GM10248 (cell line): ENCODE measurements at regions not wholly inside any gene's neighbourhood (a gene's known extent, or its start where the extent isn't known, plus 50 kb on each side); places are given as distances from the start of the nearest gene placed in this dataset.

Source experiments
- CTCF ChIA-PET: fragments of 300-600 bp; sonication (Branson Sonifier 250); formaldehyde crosslinking; extraction: SDS; loops from one replicate; lab custom pipeline; 2021; ENCODE audit warnings: antibody characterized with exemption; lab: Yijun Ruan, JAX
- POLR2A ChIA-PET: fragments of 350-650 bp; sonication (Branson Sonifier 250); formaldehyde crosslinking; extraction: SDS; loops from one replicate; lab custom pipeline; 2020; ENCODE audit warnings: antibody characterized with exemption; lab: Yijun Ruan, JAX
- DNase-seq: peaks from one replicate; pipeline ENCODE4 v3.0.0; 2012; ENCODE audit errors: extremely low spot score
- TF ChIP-seq, protein P1 (sequence below): IDR thresholded peaks from 2 replicates; pipeline ENCODE4 v1.5.1; 2012; ENCODE audit warnings: mild to moderate bottlenecking, low read depth; ENCODE audit errors: extremely low read depth, missing control alignments, control extremely low read depth

DNA sequence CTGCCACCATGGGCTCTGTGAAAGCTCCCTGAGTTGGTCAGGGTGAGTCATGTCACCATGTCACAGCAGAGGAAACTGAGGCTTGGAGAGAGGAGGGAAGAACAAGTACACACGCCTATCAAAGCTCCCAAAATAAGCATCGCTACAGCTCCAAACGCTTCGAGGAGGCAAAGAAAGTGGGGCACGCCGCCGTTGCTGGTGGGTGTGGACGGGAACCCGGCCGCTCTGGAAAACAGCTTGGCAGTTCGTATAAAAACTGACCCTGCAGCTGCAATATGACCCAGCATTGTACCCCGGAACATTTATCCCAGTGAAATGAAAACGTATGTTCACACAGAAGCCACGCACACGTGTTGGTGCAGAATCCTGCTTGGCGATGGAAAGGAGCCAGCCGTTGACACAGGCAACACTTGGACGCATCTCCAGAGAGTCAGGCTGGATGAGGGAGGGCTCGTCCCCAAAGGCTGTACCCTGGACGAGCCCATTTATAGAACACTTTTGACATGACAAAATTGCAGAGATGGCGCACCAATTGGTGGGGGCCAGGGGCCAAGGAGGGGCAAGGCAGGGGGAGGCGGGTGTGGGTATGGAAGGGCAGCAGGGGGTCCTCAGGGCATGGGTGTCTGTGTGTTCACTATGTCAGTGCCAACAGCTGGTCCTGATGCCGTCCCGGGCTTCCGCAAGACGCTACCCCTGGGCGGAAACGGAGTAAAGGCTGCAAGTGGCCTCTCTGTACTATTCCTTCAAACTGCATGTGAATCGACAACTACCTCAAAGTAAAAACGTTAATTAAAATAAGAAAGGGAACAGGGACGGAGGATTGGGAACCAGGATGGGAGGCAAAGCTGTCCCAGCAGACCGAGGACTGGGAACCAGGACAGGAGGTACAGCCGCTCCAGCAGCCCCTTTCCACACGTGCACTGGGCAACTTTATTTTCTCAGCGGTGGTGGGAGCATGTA is 173.0 kb downstream of the OLFM1 start:
- TF ChIP-seq, protein P1, sequence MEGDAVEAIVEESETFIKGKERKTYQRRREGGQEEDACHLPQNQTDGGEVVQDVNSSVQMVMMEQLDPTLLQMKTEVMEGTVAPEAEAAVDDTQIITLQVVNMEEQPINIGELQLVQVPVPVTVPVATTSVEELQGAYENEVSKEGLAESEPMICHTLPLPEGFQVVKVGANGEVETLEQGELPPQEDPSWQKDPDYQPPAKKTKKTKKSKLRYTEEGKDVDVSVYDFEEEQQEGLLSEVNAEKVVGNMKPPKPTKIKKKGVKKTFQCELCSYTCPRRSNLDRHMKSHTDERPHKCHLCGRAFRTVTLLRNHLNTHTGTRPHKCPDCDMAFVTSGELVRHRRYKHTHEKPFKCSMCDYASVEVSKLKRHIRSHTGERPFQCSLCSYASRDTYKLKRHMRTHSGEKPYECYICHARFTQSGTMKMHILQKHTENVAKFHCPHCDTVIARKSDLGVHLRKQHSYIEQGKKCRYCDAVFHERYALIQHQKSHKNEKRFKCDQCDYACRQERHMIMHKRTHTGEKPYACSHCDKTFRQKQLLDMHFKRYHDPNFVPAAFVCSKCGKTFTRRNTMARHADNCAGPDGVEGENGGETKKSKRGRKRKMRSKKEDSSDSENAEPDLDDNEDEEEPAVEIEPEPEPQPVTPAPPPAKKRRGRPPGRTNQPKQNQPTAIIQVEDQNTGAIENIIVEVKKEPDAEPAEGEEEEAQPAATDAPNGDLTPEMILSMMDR, result no peak
- ChIA-PET CTCF (no interaction called here), POLR2A (no interaction called here)
- DNase-seq, result no peak

DNA sequence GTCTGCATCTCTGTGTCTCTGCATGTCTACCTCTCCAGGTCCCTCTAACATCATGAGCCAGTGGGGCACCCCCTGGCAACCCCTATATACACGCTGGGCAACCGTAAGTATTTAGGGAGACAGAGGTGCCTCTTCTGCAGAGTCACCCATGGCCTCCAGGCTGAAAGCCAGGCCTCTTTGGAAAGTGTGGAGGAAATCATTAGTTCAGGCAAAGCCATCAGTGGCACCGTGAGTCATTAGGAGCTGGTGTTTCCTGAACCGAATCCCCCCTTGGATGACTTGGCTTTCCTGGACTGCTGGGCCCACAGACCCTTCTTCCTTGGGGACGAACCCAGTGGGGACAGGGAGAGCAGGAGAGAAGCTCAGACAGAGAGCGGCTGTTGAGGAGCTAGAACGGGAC is 174.8 kb downstream of the OLFM1 start:
- no peak for DNase-seq
- TF ChIP-seq, protein P1, result no peak
- POLR2A ChIA-PET, result no interaction called here
- CTCF ChIA-PET, result no interaction called here

DNA sequence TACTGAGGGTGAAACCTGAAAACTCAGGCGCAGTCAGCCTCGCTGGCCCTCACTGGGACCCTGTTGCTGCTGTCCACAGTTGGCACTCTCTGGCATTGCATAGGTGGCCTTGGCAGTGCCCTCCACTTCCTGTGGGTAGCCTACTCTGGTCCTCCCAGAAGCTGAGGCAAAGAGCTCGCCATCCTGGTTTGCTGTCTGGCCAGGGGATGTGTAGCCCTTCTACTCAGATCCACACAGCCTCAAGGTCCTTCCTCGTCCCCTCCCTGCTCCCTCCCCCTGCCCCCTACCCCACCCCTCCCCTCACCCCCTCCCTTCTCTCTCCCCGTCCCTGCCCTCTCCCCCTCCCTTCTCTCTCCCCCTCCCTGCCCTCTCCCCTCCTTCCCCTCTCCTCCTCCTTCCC is 176.0 kb downstream of the OLFM1 start:
- POLR2A ChIA-PET, result no interaction called here
- CTCF ChIA-PET, result no interaction called here
- TF ChIP-seq, protein P1, result no peak
- DNase-seq, result no peak

DNA sequence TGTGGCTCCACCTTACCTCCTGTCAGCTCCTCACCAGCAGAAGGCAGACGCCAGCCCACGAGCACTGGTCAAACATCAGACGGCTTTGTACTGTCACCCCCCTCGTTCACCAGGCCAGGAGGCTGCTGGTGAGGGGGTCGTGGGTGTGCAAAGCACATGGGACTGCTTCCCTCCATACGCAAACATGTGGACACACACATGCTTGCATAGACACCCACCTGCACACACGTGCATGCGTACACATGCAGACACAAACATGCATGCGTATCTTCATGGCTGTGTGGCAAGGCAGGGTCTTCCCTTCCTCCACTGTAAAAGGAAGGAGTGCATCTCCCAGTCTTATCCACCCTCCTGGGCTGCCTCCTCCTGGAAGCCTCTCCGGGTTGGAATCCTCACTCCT is 178.5 kb downstream of the OLFM1 start:
- CTCF ChIA-PET, result no interaction called here
- POLR2A ChIA-PET, result no interaction called here
- DNase-seq, result no peak
- TF ChIP-seq, protein P1, result no peak

DNA sequence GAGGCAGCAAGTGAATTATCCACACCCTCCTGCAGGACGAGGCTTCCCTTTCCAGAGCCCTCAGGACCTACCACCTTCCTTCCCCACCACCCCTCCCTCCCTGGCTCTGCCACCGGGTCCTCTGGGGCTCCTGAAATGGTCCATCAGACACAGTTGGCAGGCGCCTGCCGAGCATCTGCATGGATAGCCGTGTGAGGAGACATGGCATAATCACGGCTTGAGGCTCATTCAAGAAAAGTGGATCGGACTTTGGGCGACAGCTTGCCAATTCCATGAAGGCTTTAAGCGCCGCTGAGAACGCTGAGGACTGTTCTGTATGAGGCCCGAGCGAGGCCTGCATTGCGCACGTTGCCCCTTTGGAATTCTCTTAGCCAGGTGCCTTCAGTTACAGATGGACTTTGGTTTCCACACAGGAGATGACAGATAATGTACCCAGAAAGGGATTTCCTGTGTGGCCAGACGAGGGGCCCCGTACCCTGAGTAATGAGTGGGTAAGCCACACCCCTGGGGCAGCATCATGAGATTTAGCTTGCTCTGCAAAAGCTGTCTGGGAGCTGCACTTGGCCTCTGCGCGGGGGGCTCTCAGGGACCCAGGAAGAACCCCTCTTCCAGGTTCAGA is 179.8 kb downstream of the OLFM1 start:
- TF ChIP-seq, protein P1, result no peak
- ChIA-PET POLR2A (no interaction called here), CTCF (no interaction called here)
- no peak for DNase-seq

DNA sequence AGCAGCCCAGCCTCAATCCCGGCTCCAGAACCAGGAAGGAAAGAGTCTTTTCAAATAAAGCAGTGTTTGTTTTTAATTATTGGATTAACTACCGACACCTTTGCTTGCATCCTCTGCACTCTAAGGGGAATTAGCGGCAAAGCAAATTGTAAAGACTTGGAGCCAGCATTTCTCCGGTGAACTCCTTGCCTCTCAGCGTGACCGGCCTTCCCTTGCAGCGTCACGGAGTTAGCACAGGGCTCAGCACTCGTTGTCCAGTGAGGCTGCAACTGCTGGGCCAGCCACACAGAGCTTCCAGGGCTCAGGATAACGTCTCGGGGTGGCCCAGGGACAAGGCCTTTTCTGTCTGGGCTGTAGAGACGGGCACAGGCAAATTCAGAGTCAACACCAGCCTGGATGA is 180.6 kb downstream of the OLFM1 start:
- DNase-seq, result no peak
- CTCF ChIA-PET, result no interaction called here
- TF ChIP-seq, protein P1, result no peak
- POLR2A ChIA-PET, result no interaction called here
